ENCODE measurements at regions not wholly inside any gene's neighbourhood (a gene's known extent, or its start where the extent isn't known, plus 50 kb on each side); places are given as distances from the start of the nearest gene placed in this dataset.
A peak's percentile ranks its signal among the peaks of the same experiment; 100 is the strongest.

DNA sequence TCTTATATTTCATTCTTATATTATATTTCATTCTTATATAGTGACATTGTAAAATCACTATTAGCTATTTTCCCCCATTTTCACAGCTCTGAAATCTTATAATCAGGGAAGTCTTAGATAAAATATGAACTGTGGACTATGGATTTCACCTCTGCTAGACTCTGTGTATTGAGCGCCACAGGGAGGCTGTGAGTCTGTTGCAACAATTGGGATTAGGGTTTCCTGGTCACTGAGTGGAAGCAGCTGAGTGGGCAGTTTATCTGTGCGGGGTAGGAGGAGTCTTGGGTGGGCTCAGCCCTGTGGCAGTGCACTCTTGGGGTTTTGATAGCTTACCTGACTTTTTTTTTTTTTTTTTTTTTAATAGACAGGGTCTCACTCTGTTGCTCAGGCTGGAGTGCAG lies 249.5 kb downstream of the PTTG2 start:
- in situ Hi-C loops (cut with HindIII; ENCODE audit: low sequenced_read_pairs): no loop called here
- H3K4me3 ChIP-seq (ENCODE audit: low read depth, low read length): no peak overlapping the region
- no peak for DNase-seq (ENCODE audit: low read depth, low spot score)
- TF ChIP-seq, protein P1, sequence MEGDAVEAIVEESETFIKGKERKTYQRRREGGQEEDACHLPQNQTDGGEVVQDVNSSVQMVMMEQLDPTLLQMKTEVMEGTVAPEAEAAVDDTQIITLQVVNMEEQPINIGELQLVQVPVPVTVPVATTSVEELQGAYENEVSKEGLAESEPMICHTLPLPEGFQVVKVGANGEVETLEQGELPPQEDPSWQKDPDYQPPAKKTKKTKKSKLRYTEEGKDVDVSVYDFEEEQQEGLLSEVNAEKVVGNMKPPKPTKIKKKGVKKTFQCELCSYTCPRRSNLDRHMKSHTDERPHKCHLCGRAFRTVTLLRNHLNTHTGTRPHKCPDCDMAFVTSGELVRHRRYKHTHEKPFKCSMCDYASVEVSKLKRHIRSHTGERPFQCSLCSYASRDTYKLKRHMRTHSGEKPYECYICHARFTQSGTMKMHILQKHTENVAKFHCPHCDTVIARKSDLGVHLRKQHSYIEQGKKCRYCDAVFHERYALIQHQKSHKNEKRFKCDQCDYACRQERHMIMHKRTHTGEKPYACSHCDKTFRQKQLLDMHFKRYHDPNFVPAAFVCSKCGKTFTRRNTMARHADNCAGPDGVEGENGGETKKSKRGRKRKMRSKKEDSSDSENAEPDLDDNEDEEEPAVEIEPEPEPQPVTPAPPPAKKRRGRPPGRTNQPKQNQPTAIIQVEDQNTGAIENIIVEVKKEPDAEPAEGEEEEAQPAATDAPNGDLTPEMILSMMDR (IDR thresholded peaks at IDR 0.05; ENCODE audit: low read depth, low read length): no peak

DNA sequence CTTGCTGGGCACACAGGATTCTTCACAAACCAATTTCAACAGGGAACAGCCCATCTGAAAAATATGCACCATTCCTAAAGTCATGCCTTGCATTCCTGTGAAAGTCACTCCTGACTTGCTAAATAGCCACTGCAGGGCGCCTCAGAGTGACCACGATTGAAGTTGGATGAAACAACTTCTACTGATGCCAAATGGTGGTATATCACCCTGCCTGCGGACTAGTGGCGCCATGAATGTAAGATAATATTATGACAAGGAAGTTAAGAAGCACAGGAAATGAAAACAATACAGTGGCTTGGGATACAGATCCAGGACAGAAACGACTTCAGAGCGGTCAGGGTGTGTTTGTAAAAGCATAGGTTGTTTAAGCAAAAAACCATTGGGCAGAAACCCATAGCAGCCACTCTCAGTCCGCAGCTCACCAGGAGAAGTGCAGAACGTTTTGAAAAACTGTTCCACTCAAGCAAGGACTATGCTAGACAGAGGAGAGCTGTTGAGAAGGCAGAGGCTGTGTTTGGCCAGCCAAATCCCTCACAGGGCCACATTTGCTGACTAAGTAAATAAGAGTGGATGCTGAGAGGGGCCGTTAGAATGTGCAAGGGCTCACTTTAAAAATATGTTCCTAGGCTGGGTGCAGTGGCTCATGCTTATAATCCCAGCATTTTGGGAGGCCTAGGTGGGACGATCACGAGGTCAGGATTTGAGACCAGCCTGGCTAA lies 250.4 kb downstream of the PTTG2 start:
- peak; percentile 83 for DNase-seq (ENCODE audit: low read depth, low spot score)

DNA sequence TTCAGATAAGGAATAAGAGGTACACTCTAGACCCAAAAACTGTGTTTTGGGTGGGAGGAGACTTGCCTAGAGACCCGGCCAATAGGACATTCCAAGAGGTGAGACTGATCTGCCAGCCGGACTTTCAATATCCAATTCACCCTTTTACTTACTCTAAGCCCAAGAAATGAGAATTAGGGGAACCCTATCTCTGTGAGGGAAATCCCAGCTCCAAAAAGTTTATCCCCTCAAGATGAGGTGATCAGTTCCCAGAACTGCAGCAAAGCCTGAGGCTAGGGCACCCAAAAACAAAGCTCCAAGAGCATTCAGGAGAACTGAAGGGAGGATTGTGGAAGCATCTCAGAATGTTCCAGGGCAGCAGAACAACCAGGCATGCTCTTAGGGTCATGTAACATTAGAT lies 251.7 kb downstream of the PTTG2 start:
- TF ChIP-seq, protein P1 (IDR thresholded peaks at IDR 0.05; ENCODE audit: low read depth, low read length): no peak
- no peak for DNase-seq (ENCODE audit: low read depth, low spot score)
- in situ Hi-C loops (cut with HindIII; ENCODE audit: low sequenced_read_pairs): no loop called here
- no peak overlapping the region for H3K4me3 ChIP-seq (ENCODE audit: low read depth, low read length)

More for the DNA sequence above, 250.4 kb downstream of the PTTG2 start:
- TF ChIP-seq, protein P1 (IDR thresholded peaks at IDR 0.05; ENCODE audit: low read depth, low read length): no peak
- in situ Hi-C loops (cut with HindIII; ENCODE audit: low sequenced_read_pairs): no loop called here
- H3K4me3 ChIP-seq (ENCODE audit: low read depth, low read length): no peak overlapping the region

DNA sequence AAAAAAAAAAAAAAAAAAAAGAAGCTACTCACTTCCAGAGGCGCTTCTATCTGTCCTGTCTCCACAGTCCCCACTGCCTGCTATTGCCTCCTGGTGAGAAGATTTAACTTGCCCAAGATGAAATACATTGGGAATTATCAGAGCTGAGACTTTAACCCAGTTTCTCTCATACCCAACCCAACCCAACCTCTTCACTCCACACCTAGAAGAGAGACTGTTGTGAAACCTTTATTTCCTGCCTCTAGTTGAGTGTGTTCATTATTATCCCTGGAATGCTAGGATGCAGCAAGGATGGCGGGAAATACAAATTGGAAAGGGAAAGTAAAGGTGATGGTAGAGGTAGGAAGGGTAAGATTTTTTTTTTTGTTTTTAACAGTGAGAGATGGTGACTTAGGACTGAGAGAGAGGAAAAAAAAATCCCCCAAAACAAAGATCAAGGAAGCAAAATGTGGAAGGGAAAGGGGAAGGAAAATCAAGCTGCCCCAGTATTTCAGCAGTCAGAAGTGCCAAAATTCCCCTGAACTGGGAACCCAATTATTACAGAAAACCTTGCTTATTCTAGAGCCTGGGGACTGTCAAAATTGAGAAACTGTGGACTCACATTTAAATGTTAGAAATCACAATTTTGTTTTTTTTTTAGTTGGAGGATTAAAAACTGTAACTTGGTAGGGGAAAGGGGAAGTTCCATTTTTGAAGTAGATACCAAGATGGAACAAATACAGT lies 253.0 kb downstream of the PTTG2 start:
- in situ Hi-C loops (cut with HindIII; ENCODE audit: low sequenced_read_pairs): no loop called here
- no peak overlapping the region for H3K4me3 ChIP-seq (ENCODE audit: low read depth, low read length)
- no peak for DNase-seq (ENCODE audit: low read depth, low spot score)
- TF ChIP-seq, protein P1 (IDR thresholded peaks at IDR 0.05; ENCODE audit: low read depth, low read length): no peak

DNA sequence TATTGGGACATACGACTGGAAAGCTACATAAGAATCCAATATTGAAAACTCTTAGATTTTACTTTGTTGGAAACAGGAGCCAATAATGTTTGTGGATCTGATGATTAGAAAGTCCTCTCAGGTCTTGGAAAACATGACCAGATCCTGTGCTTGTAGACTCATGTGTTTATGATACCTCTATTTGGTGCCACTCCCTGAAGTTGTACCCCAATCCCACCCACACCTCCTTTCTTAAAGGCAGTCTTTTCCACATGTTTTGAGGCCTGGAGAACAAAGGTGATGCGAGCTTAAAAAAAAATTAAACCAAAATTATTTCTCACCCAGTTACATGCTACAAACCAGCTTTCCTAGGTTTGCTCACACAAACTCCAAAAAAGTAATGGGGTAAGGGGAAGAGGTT lies 262.7 kb downstream of the PTTG2 start:
- in situ Hi-C loops (cut with HindIII; ENCODE audit: low sequenced_read_pairs): no loop called here
- TF ChIP-seq, protein P1 (IDR thresholded peaks at IDR 0.05; ENCODE audit: low read depth, low read length): no peak
- no peak for DNase-seq (ENCODE audit: low read depth, low spot score)
- H3K4me3 ChIP-seq (ENCODE audit: low read depth, low read length): no peak overlapping the region

DNA sequence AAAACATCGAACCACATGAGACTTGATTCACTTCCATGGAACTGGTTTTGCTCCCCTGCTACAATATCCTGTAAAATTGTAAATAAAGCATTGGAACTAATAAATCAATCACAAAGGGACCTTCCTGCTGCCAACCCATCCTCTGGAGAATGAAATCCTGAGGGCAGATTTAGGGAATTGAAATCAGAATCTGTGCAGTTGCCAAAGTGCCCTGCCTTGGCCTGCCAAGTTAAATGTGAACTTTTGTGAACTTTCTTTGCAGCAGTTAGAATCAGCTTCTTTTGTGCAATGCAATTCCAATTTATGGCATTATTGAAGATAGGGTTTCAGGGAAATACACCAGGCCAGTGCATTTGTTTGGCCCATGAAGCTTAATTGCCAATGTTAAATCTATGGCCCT lies 263.1 kb downstream of the PTTG2 start:
- H3K4me3 ChIP-seq (ENCODE audit: low read depth, low read length): no peak overlapping the region
- in situ Hi-C loops (cut with HindIII; ENCODE audit: low sequenced_read_pairs): no loop called here
- no peak for DNase-seq (ENCODE audit: low read depth, low spot score)
- TF ChIP-seq, protein P1 (IDR thresholded peaks at IDR 0.05; ENCODE audit: low read depth, low read length): no peak

Measured in astrocyte of the spinal cord (primary cell).